NCI-H2107 (cell line): ENCODE measurements at regions not wholly inside any gene's neighbourhood (a gene's known extent, or its start where the extent isn't known, plus 50 kb on each side); places are given as distances from the start of the nearest gene placed in this dataset.
"Not testable (repeated sequence)": the region's sequence is repeated elsewhere in the genome, so short reads cannot be mapped to it uniquely, and the experiment has no call there.

Experiments used
- DNase-seq: peaks from one replicate; lab custom pipeline; 2025; lab: John Stamatoyannopoulos, UW

DNA sequence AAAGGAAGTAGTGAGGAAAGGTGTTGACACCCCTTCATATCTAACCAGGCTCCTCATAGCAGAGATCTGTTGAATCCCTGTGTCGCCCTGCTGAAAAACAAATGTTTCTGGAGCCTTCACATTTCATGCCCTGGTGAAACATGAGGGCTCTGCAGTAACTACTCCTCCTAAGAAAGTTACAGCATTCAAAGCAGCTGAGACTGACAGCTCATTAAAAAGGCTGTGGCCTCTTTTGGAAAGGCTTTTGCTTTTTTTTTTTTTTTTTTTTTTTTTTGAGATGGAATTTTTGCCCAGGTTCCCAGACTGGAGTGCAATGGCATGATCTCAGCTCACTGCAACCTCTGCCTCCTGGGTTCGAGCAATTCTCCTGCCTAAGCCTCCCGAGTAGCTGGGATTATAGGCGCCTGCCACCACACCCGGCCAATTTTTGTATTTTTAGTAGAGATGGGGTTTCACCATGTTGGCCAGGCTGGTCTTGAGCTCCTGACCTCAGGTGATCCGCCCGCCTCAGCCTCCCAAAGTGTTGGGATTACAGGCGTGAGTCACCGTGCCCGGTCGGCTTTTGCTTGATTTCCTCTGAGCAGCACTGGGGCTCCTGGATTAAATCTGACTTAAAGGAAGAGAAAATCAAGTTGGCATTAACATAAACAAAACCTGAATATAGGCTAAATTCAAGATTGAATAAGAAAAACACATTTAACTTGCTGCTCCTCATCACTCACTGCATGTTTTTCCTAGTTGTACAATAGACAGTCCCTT, 112.9 kb downstream of the PCSK1 start:
- not testable (repeated sequence) for DNase-seq

DNA sequence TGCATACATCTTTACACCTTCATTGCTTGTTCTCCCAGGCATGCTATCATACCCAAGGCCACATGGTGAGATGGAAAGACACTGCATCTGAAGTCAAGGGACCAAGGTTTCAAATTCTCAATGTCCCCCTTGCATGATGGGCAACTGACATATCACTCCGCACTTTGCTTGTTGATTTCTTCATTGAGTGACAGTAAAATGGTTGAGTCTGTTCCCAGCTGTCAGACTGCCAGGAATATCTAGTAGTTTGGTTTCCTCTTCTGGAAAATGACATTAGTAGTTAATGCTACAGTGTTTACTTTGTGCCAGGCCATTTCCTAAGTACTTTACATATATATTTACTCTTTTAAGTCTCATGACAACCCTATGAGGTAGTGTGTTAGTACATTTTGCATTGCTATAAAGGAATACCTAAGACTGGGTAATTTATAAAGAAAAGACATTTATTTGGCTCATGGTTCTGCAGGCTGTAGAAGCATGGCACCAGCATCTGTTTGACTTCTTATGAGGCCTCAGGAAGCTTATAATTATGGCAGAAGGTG, 114.4 kb downstream of the PCSK1 start:
- DNase-seq, result no peak

- no peak for DNase-seq
Measured at GRCh38 chr5:96317945-96318344, 115.1 kb downstream of the PCSK1 start.

- no peak for DNase-seq
Measured at GRCh38 chr5:96316487-96316886, 116.6 kb downstream of the PCSK1 start.

DNA sequence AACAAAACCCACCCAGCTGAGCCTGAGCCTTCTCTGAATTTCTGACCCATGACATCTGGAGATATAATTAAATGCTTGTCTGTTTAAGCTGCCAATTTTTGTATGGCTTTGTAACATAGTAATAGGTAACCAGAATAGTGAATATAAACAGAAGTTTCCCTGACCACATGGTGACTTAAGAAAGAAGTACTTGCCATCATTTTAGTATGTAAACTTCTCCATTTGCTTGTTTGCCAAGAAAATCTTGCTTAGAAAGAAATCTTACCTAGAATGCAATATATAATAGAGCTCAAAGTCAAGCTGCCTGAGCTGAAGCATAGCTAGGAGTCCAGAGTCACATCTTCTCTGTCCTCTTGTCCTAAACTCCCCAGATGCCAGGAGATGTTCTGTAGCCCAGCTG, 117.0 kb downstream of the PCSK1 start:
- DNase-seq, result no peak

- DNase-seq, result no peak
Measured at GRCh38 chr5:96315431-96315830, 117.6 kb downstream of the PCSK1 start.

DNA sequence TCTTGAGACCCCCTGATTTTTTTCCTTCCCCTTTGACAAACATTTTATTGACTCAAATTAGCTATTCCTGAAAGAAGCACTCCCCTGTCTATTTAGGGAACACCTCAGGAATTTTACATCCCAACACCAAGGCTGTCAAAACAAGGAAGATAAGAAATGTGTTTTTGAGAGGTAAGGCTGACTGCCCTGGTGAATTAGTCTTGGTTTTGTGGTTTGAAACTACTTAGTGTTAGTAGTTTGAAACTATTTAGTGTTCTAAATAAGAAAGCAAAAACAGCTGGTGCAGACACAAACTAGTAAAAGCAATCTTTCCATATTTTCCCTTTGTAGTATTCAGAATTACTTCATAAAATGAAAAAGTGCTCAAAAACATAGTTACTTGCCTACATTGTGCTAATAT, 120.7 kb downstream of the PCSK1 start:
- DNase-seq, result no peak

DNA sequence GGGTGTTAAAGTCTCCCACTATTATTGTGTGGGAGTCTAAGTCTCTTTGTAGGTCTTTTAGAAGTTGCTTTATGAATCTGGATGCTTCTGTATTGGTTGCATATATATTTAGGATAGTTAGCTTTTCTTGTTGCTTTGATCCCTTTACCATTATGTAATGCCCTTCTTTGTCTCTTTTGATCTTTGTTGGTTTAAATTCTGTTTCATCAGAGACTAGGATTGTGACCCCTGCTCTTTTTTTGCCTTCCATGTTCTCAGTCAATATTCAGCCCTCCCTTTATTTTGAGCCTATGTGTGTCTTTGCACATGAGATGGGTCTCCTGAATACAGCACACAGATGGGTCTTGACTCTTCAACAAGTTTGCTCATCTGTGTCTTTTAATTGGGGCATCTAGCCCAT, 126.0 kb downstream of the PCSK1 start:
- not testable (repeated sequence) for DNase-seq

DNA sequence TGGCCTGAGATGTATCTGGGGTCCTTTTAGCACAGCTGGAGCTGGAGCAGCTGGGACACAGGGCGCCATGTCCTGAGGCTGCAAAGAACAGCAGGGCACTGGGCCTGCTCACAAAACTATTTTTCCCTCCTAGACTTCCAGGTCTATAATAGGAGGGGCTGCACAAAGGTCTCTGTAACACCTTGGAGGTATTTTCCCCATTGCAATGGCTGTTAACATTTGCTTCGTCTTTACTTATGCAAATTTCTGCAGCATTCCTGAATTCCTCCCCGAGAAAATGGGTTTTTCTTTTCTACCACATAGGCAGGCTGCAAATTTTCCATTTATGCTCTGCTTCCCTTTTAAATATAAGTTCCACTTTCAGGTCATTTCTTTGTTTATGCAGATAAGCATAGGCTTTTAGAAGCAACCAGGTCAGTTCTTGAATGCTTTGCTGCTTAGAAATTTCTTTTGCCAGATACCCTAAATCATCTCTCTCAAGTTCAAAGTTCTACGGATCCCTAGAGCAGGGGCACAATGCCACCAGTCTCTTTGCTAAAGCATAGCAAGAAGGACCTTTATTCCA, 130.8 kb downstream of the PCSK1 start:
- DNase-seq, result no peak

GRCh38 chr5:96300976-96301375, 132.1 kb downstream of the PCSK1 start:
- DNase-seq, result no peak

DNA sequence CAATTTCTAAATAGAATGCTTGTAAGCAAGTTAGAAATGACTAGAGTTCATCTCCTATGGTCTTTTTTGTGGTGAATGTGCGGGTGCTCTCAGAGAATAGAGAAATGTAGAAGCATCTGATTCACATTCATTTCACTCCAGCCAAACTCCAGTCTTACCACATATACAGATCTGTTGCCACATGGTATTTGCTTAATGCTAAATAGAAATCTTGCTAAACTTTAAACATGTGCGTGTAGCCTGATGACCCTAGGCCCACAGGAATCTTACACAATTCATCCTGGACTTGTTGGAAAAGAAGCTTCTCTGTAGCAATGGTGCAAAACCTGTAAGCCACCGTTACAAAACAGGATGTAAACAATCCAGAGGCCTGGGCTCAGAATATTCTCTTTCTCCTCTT, 135.2 kb downstream of the PCSK1 start:
- no peak for DNase-seq

DNA sequence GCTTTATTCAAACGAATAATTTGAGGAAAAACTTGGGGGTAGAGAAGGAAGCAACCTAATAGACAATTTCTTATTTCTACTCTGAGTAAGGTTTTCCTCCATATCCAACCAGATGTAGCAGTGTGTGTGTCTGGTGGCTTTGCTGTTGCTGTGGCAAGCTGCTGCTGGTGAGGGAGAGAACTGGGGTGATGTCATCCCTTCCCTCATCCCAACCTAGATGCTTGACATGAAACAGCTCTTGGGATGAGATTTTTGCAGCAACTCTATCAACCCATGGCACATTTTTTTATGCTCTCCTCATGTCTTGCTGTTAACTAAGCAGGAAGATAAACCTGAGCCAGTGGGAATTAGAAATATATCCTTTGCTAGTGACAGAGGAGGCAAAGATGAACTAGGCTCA, 135.8 kb downstream of the PCSK1 start:
- no peak for DNase-seq

DNA sequence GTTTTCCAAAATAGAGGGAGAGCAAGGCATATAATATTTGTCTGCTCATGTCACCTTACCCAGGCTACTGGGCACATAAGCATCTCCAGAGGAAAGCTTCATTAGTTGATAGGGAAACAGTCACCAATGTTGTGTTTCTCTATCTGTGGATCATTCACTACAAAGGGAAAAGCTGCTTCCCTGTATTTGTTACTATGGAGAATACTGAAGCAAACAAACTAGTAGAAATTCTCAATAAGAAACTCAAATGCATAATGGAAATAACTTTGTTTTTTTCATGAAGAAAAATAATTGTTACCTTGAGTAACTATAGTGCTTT, 138.2 kb downstream of the PCSK1 start:
- DNase-seq, result no peak

DNA sequence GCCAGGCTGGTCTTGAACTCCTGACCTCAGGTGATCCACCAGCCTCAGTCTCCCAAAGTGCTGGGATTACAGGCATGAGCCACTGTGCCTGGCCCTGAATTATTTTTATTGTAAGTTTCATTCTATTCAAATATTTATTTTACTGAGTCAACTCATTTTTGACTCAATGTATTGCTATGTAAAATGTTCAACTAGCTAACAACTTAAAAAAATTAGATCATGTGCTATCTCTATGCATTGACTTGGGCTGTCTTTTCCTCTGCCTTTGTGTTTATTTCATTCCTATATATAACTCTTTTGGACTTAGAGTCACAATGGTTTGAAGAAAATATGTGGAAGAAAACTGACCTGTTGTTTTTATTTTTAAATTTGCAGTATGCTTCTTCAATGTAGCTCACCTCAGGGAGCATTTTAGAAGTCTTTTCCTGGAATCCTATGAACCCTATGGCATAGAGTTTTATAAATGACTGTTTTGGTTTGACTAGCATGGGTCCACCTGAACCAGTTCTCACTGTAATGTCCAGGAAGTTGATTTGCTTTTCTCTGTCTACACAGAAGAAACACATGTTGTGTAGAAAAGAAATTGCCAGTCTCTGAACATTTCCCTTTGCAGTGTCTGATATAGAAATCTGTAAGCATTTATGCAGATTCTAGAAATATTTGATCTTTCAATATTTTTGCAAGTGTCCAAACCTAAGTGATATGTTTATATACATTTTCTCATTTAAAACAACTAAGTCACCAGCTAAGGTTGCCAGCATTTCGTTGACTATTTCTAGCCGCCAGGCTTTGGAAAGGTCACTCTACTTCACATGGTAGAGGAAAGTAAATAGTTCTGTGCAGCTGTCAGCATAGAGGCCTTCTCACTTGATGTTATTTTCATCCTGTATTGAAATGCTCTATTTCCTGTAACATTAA, 138.8 kb downstream of the PCSK1 start:
- DNase-seq, result no peak

DNA sequence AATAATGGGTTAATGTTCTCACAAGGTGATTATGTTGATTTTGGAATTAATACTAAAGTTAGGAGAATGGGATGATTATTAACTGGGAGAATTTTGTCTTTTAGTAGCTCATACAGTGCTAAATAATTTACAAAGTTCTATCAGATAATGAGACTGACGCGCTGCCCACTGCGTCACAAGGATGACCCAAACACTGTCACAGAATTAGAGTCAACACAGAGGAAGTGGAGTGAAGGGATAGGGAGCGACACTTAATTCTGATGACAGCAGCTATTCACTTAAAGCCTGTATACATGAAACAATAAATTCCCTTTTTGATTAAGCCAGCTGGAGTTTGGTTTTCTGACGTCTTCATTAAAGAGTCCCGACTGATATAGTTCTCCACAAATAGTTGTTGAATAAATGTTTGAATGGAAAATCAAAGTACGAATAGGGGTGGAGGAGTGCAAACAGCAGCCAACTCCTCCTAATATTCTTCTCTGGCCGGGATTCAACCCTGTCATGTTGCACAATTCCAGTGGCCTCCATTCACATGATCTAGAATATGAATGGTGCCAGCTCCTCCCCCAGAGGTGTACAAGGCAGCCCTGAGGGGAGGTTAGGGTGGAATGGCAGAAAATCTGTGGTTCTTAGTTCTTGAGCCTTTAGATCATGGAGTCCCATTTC, 140.3 kb downstream of the PCSK1 start:
- no peak for DNase-seq

- not testable (repeated sequence) for DNase-seq
Measured at GRCh38 chr5:96289287-96289686, 143.8 kb downstream of the PCSK1 start.

DNA sequence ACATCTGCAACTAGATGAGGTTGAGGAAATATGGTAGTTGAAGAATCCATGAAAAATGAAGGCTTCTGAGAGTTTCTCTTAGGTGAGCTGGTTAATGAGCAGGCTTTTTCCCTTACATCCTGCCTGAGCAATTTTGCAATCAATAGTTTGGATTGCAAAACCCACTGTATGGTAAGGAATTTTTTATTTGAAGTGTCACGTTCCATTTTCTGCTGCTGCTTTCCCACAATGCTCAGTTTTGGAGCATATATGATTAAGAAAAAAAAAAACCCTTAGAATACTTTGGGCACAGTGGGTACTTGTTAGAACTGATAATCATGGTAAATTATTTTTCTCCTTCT, 144.2 kb downstream of the PCSK1 start:
- no peak for DNase-seq

GRCh38 chr5:96288166-96288844, 144.7 kb downstream of the PCSK1 start:
- DNase-seq, result no peak

DNA sequence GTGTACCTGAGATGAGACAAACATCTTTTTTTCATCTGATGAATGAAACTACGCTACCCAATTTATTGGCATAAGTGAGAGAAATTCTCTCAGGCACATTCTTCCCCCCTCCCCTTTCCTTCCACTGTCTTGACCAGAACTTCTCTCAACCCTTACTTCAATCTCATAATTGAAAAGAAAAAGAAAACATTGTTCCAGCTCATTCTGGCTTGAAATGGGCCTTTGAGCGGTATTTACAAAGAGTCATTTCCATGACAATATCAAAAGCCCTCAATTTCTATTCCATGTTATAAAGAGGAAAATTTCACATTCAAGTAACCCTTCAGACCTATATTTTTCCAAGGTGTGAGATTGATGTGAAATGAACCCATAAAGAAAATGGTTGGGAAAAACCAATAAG, 145.9 kb downstream of the PCSK1 start:
- no peak for DNase-seq

DNA sequence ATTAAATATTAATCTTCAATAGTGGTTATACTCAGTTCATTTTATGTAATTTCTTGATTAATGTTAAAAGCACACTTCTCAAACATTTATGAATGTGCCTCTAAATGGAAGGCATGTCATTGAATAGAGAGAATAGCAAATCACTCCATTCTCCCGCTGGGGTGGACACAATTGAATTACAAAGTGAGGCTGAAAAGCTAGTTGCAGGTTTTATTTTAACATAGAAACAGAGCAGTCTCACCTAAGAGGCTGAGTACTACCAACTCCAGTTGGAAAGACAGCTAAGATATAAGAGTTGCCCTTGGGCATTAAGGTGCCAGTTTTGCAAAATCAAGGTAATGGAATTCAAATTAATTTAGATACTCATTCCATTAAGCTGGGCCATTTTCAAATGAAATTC, 147.2 kb downstream of the PCSK1 start:
- no peak for DNase-seq

- DNase-seq, result no peak
Measured at GRCh38 chr5:96284727-96285389, 148.2 kb downstream of the PCSK1 start.
